GM21619 (cell line): ENCODE measurements at regions not wholly inside any gene's neighbourhood (a gene's known extent, or its start where the extent isn't known, plus 50 kb on each side); places are given as distances from the start of the nearest gene placed in this dataset.

Experiments
- ATAC-seq: cut with Tn5 transposase; IDR thresholded peaks from one replicate; pipeline ENCODE4 v1.9.1; 2021; ENCODE audit not compliant: unreplicated experiment

GRCh38 chr11:96595011-96595410 is 205.2 kb downstream of the JRKL start:
- ATAC-seq = no peak

DNA sequence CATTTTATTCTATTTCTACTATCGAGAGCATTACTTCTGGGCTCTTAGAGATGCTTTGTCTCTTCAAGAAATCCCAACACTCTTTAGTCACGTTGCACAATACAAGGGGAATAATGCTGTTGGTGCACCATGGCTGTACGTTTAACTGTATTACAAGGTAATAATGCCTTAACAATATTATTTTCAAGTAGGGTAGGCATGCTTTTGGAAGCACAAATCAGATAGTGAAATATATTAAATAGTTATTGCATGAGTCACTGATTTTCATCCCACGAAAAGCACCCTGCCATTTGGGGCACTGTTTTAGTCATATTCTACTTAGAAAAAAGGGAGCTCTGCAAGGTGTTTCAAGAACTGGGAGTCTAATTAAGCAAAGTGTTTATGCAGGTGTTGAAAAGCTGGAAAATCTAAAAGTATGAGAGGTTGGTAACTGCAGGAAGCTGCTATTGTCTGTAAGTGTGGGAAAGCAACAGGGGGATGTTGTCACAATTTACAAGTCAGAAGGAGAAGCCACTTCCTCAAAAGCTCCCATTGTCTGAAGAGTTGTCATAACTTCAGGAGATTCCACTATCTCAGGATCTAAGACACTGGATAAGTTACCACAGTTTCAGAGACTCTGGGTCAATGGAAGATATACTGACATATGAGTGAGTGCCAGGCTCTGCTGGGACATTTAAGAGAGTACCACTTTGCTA is 218.2 kb downstream of the JRKL start:
- ATAC-seq = no peak

DNA sequence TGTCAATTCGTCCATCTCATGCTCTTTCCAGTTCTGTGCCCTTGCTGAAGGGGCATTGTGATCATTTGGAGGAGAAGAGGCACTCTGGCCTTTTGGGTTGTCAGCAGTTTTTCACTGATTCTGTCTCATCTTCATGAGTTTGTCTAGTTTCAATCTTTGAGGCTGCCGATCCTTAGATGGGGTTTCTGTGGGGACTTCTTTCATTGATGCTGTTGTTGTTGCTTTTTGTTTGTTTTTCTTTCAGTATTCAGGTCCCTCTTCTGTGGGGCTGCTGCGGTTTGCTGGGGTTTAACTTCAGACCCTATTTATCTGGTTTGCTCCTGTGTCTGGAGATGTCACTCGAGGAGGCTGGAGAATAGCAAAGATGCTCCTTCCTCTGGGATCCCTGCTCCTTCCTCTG is 224.3 kb downstream of the JRKL start:
- ATAC-seq = no peak

DNA sequence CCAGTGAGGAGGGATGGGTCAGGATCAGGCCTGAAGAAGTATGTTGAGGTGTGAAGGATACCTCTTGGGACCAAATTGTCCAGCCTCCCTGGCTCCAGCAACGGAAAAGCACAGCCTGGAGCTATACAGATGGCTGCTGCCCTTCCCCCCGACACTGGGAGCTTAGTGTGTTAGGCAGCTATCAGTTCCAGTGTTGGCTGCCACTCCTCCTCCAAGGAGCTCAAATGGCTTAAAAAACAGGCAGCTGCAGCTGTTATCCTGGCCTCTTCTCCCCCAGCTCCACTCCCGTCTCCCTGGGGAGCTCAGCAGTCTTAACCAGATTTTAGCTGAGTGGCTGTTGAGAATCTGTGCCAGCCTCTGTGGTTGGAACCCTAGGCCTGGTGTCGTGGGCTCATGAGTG is 225.0 kb downstream of the JRKL start:
- ATAC-seq = no peak

GRCh38 chr11:96620464-96621044 is 230.7 kb downstream of the JRKL start:
- no peak for ATAC-seq

DNA sequence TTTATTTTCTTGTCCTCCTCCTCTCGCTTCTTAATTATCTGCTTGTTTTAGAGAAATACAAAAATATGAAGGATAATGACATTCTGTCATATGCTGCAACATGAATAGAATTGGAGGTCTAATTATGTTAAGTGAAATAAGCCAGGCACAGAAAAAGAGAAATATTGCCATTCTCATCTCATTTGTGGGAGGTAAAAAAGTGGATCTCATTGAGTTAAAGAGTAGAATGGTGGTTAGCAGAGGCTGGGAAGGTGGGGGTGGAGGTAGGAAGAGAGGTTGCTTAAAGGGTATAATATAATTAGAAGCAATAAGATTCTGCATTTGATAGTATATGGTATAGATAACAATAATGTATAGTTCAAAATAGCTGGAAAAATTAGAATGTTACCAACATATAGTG is 231.3 kb downstream of the JRKL start:
- ATAC-seq = no peak

DNA sequence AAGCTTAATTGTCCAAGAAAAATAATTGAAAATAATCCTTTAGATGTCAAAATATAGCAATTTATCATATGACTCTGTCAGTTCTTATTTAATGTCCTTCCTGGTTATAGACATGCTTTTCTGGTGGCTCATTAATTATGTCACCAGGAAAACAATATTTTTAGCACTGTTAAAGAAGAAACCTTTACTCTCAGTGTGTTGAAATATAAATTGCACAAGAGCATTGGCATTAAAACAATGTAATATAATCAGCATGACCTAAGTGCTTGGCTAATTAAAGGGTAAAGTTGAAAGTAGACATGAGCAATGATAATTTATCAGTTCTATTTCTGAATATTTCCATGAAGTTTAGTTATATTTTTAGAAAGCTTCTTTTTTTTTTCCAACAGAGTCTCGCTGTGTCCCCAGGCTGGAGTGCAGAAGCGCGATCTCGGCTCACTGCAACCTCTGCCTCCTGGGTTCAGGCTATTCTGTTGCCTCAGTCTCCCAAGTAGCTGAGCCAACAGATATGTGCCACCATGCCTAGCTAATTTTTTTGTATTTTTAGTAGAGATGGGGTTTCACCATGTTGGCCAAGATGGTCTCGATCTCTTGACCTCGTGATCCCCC is 232.3 kb downstream of the JRKL start:
- ATAC-seq = no peak

DNA sequence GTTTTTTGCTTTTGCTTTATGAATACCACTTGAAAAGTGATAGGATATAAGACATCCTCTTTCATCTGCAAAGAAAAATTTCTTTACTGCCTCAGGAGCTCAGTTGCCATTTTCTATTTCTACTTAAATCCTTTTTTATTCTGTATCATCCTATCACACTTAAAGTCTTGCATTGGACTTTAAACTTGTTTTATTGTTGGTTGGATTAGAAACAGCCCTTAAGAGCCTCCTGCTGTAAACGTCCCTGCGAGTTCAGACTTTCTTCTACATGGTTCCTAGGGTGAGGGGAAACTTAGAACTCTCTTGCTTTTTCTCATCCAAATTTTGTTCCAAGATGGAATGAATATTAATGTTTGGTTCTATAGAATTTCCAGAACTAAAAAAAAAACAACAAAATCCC is 234.3 kb downstream of the JRKL start:
- ATAC-seq = no peak

DNA sequence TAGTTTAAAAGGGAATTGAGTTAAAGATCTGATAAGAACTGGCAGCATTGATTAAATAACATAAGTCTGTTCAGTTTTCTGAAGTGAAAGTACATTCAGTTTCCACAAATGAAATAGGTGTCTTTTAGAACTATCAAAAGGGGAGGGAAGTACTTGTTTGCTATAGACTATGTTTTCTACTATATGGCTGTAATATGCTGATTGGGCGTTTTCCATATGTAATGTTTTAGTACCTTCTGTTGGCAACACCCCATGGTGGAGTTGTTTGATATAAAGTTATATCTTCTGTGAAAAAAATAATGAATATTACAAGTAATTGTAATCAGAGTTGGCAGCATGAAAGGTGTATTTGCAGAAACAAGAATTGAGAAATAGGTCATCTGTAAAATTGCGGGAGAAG is 237.6 kb downstream of the JRKL start:
- no peak for ATAC-seq

DNA sequence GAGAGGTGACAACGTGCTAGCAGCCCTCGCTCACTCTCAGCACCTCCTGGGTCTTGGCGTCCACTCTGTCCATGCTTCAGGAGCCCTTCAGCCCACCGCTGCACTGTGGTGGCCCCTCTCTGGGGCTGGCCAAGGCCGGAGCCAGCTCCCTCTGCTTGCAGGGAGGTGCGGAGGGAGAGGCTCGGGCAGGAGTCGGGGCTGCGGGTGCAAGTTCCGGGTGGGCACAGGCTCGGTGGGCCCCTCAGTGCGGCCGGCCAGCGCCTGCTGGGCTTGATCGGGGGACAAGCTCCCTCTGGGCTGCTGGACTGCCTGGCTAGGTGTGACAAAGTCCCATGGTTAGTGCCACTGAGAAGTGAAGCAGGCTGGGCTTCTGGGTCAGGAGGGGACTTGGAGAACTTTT is 245.8 kb downstream of the JRKL start:
- ATAC-seq = no peak

- ATAC-seq = no peak
These were observed 251.4 kb downstream of the JRKL start for GRCh38 chr11:96641261-96641660.

DNA sequence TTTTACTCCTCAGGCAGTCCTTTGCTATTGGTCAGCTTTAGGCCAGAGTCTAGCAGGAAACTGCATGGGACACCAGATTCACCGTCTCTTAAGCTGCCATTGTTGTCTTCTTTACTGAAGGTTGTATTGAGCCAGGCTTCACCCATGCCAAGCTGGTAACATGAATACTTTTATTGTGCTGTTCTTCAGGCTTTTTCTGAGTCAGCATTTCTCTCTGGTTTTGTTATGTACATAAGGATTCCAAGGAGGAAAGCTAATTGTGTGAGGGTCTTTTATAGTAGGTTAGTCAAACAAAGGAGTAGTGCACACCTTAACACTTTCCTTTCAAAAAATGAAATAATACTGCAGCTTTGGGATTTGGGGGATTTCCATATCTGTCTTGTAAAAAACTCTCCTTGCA is 252.8 kb downstream of the JRKL start:
- no peak for ATAC-seq

DNA sequence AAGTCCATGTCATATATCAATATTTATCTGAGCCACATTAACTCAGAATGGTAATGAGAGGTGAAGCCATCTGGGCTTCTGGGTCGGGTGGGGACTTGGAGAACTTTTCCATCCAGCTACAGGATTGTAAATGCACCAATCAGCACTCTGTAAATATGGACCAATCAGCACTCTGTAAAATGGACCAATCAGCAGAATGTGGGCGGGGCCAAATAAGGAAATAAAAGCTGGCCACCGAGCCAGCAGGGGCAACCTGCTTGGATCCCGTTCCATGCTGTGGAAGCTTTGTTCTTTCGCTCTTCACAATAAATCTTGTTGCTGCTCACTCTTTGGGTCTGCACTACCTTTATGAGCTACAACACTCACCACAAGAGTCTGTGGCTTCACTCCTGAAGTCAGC is 253.4 kb downstream of the JRKL start:
- no peak for ATAC-seq

DNA sequence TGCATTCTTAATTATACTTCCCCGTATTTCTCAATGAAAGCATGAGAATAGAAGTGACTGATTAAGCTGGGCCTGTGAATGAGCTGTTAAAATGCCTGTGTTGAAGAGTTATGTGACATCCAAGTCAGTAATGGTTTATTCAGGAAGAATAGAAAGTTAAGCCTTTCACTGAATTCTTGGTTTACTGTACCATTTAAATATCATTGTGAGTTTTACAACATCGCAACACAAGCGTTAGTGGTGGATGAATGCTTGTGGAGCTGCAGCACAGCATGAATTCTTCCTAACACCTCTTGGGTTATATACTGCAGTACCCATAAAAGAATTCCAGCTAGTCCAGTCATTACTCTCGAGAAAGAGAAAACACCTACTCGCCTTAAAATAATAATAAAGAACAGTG is 257.8 kb downstream of the JRKL start:
- no peak for ATAC-seq

DNA sequence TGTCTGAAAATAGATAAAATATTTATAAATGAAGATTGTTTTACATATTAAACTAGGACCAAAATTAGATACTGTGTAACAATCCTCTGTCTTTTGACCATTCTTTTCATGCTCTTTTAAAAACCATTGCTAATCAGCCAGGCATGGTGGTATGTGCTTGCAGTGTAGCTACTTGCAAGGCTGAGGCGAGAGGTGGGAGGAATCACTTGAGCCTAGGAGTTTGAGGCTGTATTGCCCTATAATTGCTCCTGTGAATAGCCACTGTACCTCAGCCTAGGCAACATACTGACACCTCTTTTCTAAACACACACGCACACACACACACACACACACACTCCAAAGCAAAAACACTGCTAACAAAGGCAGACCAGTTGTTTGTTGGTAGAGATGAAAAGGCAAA is 259.2 kb downstream of the JRKL start:
- no peak for ATAC-seq

- ATAC-seq = no peak
These were observed 262.7 kb downstream of the JRKL start for GRCh38 chr11:96652516-96652915.

GRCh38 chr11:96655474-96655873 is 265.7 kb downstream of the JRKL start:
- no peak for ATAC-seq

DNA sequence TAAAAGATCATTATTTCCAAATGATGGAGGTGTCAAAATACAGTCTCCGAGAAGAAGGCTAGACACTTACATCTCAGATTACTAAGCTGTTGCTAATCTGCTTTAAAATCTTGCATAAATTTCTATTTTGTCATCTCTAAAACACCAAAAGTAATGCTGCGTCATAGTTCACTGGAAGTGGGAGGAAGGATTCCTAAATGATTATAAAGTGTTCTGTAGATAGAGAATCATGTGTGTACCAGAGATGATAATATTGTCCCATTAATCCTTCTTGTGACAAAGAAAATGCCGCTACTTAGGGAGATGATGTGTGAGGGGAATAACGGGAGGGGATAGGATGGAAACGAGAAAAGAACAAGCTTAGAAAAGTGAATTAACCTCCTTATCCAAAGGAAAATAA is 268.6 kb downstream of the JRKL start:
- ATAC-seq = no peak

DNA sequence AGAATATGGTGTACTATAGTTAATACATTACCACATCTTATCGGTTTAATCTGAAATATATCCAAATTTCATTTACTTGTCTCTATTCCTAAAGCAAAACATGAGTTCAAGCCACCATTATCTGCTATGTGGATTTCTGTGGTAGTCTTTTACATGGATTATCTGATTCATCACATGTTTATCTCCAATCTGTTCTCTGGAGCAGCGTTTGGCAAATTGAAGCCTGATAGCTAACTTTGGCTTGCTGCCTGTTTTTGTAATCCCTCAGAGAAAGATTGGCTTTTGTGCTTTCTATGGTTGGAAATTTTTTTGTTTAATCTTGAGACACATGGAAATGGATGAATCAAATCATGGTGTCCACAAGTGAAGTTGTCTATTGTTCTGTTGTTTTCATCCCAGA is 274.3 kb downstream of the JRKL start:
- no peak for ATAC-seq

DNA sequence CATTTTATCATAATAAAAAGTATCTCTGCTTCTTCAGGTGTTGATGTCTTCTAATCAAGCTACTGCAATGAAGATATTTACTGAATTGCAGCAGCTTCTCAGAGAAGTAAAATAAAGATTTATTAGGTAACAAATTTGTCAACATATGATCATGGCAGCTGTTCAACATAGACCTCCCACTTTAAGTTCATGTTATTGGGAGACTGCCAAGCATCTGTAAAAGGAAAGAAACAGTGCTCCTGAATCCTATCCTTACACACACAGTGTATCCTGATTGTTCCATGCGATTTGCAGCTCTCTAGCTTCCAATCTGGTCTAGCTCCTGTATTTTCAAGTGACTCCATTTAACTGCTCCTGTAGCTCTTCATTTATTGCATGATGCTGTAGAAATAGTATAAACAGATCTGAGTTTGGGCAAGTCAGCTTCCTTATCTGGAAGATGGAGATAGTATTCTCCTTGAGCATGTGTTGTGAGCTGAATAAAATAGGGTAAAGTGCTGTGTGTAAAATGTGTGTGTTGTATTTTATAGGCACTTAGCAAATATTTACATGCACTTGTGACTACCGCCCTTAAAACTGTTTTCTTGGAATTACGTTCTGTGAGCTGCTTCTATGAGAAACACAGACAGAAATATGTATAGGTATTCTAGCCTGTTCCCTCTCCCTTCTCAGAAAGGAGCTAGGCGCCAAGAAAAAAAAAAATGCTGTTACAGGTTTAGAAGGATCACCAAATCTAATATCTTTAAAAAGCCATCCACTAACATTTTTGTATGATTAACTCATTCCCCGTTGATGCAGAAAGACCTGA is 290.6 kb downstream of the JRKL start:
- no peak for ATAC-seq

DNA sequence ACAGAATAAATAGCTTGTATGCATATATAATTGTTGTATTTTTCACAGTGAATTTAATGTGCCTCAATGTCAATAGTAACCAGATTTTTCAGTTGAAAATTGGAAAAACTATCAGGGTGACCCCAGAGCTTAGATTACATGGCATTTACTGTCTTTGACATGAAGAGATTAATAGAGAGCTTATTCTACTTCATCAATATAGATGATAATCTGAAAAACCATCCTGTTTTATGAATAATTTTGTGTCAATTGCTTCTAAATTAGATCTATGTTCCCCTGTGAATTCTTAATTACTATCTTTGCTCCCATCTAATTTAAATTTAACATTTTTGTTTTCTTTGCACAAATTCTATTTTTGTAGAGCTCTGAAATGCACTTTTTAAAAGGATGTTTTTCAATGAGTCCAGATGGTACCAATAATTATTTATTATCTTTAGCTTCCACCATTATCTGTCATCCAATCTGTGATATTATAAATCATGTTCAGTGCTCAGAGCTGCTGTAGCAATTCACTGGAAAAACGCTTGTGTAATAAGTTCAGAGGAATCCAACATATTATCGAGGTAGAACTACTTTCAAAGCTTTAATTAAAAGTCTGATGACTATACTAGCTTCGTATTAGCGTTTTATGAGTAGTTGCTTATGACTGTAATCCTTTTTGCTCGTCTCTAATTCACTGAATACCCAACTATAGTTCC is 291.4 kb downstream of the JRKL start:
- no peak for ATAC-seq
